Neural progenitor cell (in vitro differentiated cells): ENCODE measurements at regions not wholly inside any gene's neighbourhood (a gene's known extent, or its start where the extent isn't known, plus 50 kb on each side); places are given as distances from the start of the nearest gene placed in this dataset.
A peak's percentile ranks its signal among the peaks of the same experiment; 100 is the strongest.

Experiments
- DNase-seq: peaks from one replicate; pipeline ENCODE4 v3.0.0-alpha.2; 2016; ENCODE audit warnings: low spot score
- H2AFZ ChIP-seq: fragments of 200-600 bp; sonication (generic); replicated peaks from 2 replicates; pipeline ENCODE4 v1.6.1; 2016; ENCODE audit warnings: antibody characterized with exemption
- H3F3A ChIP-seq: fragments of 200-600 bp; sonication (generic); 2 replicates; pipeline ENCODE4 v1.6.1; 2016; ENCODE audit warnings: antibody characterized with exemption, low read depth
- H3K27ac ChIP-seq: fragments of 200-600 bp; sonication (generic); 2 replicates; pipeline ENCODE4 v1.5.1; 2016; ENCODE audit warnings: mild to moderate bottlenecking
- H3K27me3 ChIP-seq: fragments of 200-600 bp; sonication (generic); 2 replicates; pipeline ENCODE4 v1.6.1; 2016; ENCODE audit warnings: mild to moderate bottlenecking, moderate library complexity
- H3K36me3 ChIP-seq: fragments of 200-600 bp; sonication (generic); 2 replicates; pipeline ENCODE4 v1.5.1; 2016
- H3K4me1 ChIP-seq: fragments of 200-600 bp; sonication (generic); 2 replicates; pipeline ENCODE4 v1.6.1; 2016; ENCODE audit warnings: mixed run types
- H3K4me2 ChIP-seq: fragments of 200-600 bp; sonication (generic); 2 replicates; pipeline ENCODE4 v1.6.1; 2016
- H3K4me3 ChIP-seq: fragments of 200-600 bp; sonication (generic); 2 replicates; pipeline ENCODE4 v1.5.1; 2016
- H3K79me2 ChIP-seq: fragments of 200-600 bp; sonication (generic); 2 replicates; pipeline ENCODE4 v1.6.1; 2016; ENCODE audit warnings: low read depth
- H3K9ac ChIP-seq: fragments of 200-600 bp; sonication (generic); 2 replicates; pipeline ENCODE4 v1.6.1; 2016
- H3K9me3 ChIP-seq: fragments of 200-600 bp; sonication (generic); 2 replicates; pipeline ENCODE4 v1.5.1; 2016; ENCODE audit warnings: low read depth
- H4K20me1 ChIP-seq: fragments of 200-600 bp; sonication (generic); 2 replicates; pipeline ENCODE4 v1.6.1; 2016; ENCODE audit warnings: low read depth
- H3K27ac Mint-ChIP-seq: 3 replicates; pipeline ENCODE4 v1.8.0; 2021; ENCODE audit warnings: mixed read lengths
- H3K27me3 Mint-ChIP-seq: 2 replicates; pipeline ENCODE4 v1.8.0; 2022; ENCODE audit warnings: low read depth, mild to moderate bottlenecking, inconsistent platforms, moderate library complexity, mixed read lengths; ENCODE audit not compliant: insufficient read depth
- H3K36me3 Mint-ChIP-seq: 3 replicates; pipeline ENCODE4 v1.8.0; 2021; ENCODE audit warnings: mixed read lengths
- H3K4me1 Mint-ChIP-seq: 3 replicates; pipeline ENCODE4 v1.8.0; 2021; ENCODE audit warnings: mixed read lengths
- H3K4me3 Mint-ChIP-seq: 3 replicates; pipeline ENCODE4 v1.8.0; 2021; ENCODE audit warnings: mild to moderate bottlenecking, moderate library complexity, mixed read lengths
- H3K9me3 Mint-ChIP-seq: 3 replicates; pipeline ENCODE4 v1.8.0; 2020; ENCODE audit warnings: mixed read lengths
- EZH2 ChIP-seq: fragments of 200-600 bp; sonication (generic); IDR thresholded peaks from 2 replicates; pipeline ENCODE4 v1.6.1; 2017; ENCODE audit warnings: antibody characterized with exemption, mild to moderate bottlenecking, moderate library complexity
- EZH2phosphoT487 ChIP-seq: fragments of 200-600 bp; sonication (generic); IDR thresholded peaks from 2 replicates; pipeline ENCODE4 v1.6.1; 2017; ENCODE audit warnings: antibody characterized with exemption
- TF ChIP-seq, protein P1 (sequence below): fragments of 200-600 bp; sonication (generic); IDR thresholded peaks from 2 replicates; pipeline ENCODE4 v1.5.1; 2017; ENCODE audit warnings: antibody characterized with exemption, mild to moderate bottlenecking

GRCh38 chr18:10119528-10119927, 205.7 kb downstream of the VAPA start:
- Mint-ChIP-seq H3K27me3 (peaks cover 4% of the 10 kb centered on the region), H3K9me3 (peaks cover 26% of the 10 kb centered on the region), H3K36me3 (peaks cover 12% of the 10 kb centered on the region), H3K4me1 (peaks cover 55% of the 10 kb centered on the region), H3K27ac (no peak overlapping the region), H3K4me3 (no peak overlapping the region)
- Histone ChIP-seq H3K4me1 (peaks cover 15% of the 10 kb centered on the region), H3F3A (no peaks in the 10 kb centered on the region), H2AFZ (no peak overlapping the region), H3K9me3 (peaks cover 5% of the 10 kb centered on the region), H3K27ac (no peak overlapping the region), H3K4me2 (no peak overlapping the region), H3K9ac (no peak overlapping the region), H3K27me3 (no peaks in the 10 kb centered on the region), H4K20me1 (no peaks in the 10 kb centered on the region), H3K4me3 (no peak overlapping the region), H3K79me2 (no peaks in the 10 kb centered on the region), H3K36me3 (no peaks in the 10 kb centered on the region)
- no peak for TF ChIP-seq EZH2phosphoT487
- TF ChIP-seq, protein P1, sequence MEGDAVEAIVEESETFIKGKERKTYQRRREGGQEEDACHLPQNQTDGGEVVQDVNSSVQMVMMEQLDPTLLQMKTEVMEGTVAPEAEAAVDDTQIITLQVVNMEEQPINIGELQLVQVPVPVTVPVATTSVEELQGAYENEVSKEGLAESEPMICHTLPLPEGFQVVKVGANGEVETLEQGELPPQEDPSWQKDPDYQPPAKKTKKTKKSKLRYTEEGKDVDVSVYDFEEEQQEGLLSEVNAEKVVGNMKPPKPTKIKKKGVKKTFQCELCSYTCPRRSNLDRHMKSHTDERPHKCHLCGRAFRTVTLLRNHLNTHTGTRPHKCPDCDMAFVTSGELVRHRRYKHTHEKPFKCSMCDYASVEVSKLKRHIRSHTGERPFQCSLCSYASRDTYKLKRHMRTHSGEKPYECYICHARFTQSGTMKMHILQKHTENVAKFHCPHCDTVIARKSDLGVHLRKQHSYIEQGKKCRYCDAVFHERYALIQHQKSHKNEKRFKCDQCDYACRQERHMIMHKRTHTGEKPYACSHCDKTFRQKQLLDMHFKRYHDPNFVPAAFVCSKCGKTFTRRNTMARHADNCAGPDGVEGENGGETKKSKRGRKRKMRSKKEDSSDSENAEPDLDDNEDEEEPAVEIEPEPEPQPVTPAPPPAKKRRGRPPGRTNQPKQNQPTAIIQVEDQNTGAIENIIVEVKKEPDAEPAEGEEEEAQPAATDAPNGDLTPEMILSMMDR = no peak
- TF ChIP-seq EZH2 = no peak
- DNase-seq = no peak

DNA sequence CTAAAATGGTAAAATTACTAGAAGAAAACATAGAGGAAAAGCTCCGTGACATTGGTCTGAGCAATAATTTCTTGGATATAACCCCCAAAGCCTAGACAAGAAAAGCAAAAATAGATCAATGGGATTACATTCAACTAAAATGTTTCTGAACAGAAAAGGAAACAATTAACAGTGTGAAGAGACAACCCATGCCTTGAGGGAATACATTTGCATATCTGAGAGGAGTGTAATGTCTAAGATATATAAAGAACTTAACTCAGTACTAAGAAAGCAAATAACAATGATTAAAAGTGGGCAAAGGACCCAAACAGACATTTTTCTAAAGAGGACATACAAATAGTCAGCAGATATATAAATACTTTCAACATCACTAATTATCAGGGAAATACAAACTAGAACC, 206.2 kb downstream of the VAPA start:
- peaks cover 55% of the 10 kb centered on the region for H3K4me1 Mint-ChIP-seq

DNA sequence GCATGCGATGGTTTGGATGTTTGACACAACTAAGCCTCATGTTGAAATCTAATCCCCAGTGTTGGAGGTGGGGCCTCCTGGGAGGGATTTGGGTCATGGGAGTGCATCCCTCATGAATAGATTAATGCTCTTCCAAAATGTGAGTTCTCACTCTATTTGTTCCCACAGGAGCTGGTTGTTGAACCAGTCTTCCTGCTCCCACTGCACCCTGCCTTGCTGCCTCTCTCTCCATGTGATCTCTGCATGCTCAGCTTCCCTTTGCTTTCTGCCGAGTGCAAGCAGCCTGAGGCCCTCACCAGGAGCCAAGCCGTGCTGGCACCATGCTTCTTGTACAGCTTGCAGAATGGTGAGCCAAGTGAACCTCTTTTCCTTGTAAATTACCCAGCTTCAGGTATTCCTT, 206.8 kb downstream of the VAPA start:
- Histone ChIP-seq H3K4me2 (no peak overlapping the region), H4K20me1 (no peaks in the 10 kb centered on the region), H3F3A (no peaks in the 10 kb centered on the region), H3K79me2 (no peaks in the 10 kb centered on the region), H3K36me3 (no peaks in the 10 kb centered on the region), H2AFZ (no peak overlapping the region), H3K4me3 (no peak overlapping the region), H3K4me1 (peaks cover 6% of the 10 kb centered on the region), H3K27me3 (no peaks in the 10 kb centered on the region), H3K9ac (no peak overlapping the region), H3K9me3 (peaks cover 5% of the 10 kb centered on the region), H3K27ac (no peak overlapping the region)
- H3K36me3 Mint-ChIP-seq = peaks cover 12% of the 10 kb centered on the region
- H3K4me3 Mint-ChIP-seq = no peak overlapping the region
- H3K4me1 Mint-ChIP-seq = peaks cover 55% of the 10 kb centered on the region
- DNase-seq = no peak
- peak overlapping the region; percentile 3 for H3K27ac Mint-ChIP-seq
- no peak for TF ChIP-seq EZH2
- TF ChIP-seq, protein P1 = no peak
- TF ChIP-seq EZH2phosphoT487 = no peak
- H3K27me3 Mint-ChIP-seq = peaks cover 4% of the 10 kb centered on the region
- H3K9me3 Mint-ChIP-seq = peaks cover 26% of the 10 kb centered on the region

More for the DNA sequence above, 206.2 kb downstream of the VAPA start:
- H3K36me3 ChIP-seq = no peaks in the 10 kb centered on the region
- no peak overlapping the region for H3K4me3 Mint-ChIP-seq
- no peaks in the 10 kb centered on the region for H3K79me2 ChIP-seq
- H3K27ac ChIP-seq = no peak overlapping the region
- H3K27me3 ChIP-seq = no peaks in the 10 kb centered on the region
- peaks cover 12% of the 10 kb centered on the region for H3K36me3 Mint-ChIP-seq
- no peak for DNase-seq
- no peaks in the 10 kb centered on the region for H4K20me1 ChIP-seq
- H3K4me3 ChIP-seq = no peak overlapping the region
- peaks cover 11% of the 10 kb centered on the region for H3K4me1 ChIP-seq
- peaks cover 5% of the 10 kb centered on the region for H3K9me3 ChIP-seq
- no peak overlapping the region for H2AFZ ChIP-seq
- peaks cover 4% of the 10 kb centered on the region for H3K27me3 Mint-ChIP-seq
- no peak overlapping the region for H3K27ac Mint-ChIP-seq
- H3K9ac ChIP-seq = no peak overlapping the region
- H3K4me2 ChIP-seq = no peak overlapping the region
- no peaks in the 10 kb centered on the region for H3F3A ChIP-seq
- peaks cover 26% of the 10 kb centered on the region for H3K9me3 Mint-ChIP-seq
- TF ChIP-seq, protein P1 = no peak
- no peak for TF ChIP-seq EZH2phosphoT487
- TF ChIP-seq EZH2 = no peak

GRCh38 chr18:10121028-10121427, 207.2 kb downstream of the VAPA start:
- H3K4me3 Mint-ChIP-seq = no peak overlapping the region
- no peak overlapping the region for H3K27ac Mint-ChIP-seq
- DNase-seq = no peak
- no peaks in the 10 kb centered on the region for H3K36me3 ChIP-seq
- H3F3A ChIP-seq = no peaks in the 10 kb centered on the region
- H3K4me3 ChIP-seq = no peak overlapping the region
- no peak overlapping the region for H3K9ac ChIP-seq
- no peaks in the 10 kb centered on the region for H4K20me1 ChIP-seq
- H3K4me2 ChIP-seq = no peak overlapping the region
- H3K4me1 ChIP-seq = peaks cover 6% of the 10 kb centered on the region
- TF ChIP-seq EZH2phosphoT487 = no peak
- TF ChIP-seq, protein P1 = no peak
- TF ChIP-seq EZH2 = no peak
- peaks cover 51% of the 10 kb centered on the region for H3K4me1 Mint-ChIP-seq
- H3K9me3 ChIP-seq = peaks cover 5% of the 10 kb centered on the region
- H3K27me3 Mint-ChIP-seq = peaks cover 4% of the 10 kb centered on the region
- peaks cover 26% of the 10 kb centered on the region for H3K9me3 Mint-ChIP-seq
- no peaks in the 10 kb centered on the region for H3K79me2 ChIP-seq
- H3K27me3 ChIP-seq = no peaks in the 10 kb centered on the region
- H2AFZ ChIP-seq = no peak overlapping the region
- peaks cover 11% of the 10 kb centered on the region for H3K36me3 Mint-ChIP-seq
- no peak overlapping the region for H3K27ac ChIP-seq
